ENCODE measurements at regions not wholly inside any gene's neighbourhood (a gene's known extent, or its start where the extent isn't known, plus 50 kb on each side); places are given as distances from the start of the nearest gene placed in this dataset.

GRCh38 chr3:182412066-182412465, 381.2 kb upstream of the ATP11B start:
- TF ChIP-seq POLR2A (IDR thresholded peaks at IDR 0.05; ENCODE audit: low read depth, low read length) = no peak
- TF ChIP-seq POLR2AphosphoS5 (IDR thresholded peaks at IDR 0.05; ENCODE audit: low read depth, low read length) = no peak
- TF ChIP-seq TAF1 (IDR thresholded peaks at IDR 0.05; ENCODE audit: borderline replicate concordance, low read depth, low read length) = no peak

All from GM12892 (cell line).